Tibial nerve (tissue), 4 donors: ENCODE measurements at regions not wholly inside any gene's neighbourhood (a gene's known extent, or its start where the extent isn't known, plus 50 kb on each side); places are given as distances from the start of the nearest gene placed in this dataset.

Experiments used
- DNase-seq, 2 donors: peaks; one replicate each; pipeline ENCODE4 v3.0.0-alpha.2; 2019; ENCODE audit warnings: low spot score in 2 of 2
- H3K27ac ChIP-seq, 4 donors: fragments of 200-600 bp; sonication (generic) in 3 of 4; one replicate each; pipeline ENCODE4 v1.5.1; 2017 to 2019; ENCODE audit warnings: mild to moderate bottlenecking in 1 of 4
- H3K27me3 ChIP-seq, 2 donors: fragments of 200-600 bp; sonication (generic) in 1 of 2; one replicate each; pipeline versions ENCODE4 v1.5.1 to v1.6.0; 2017 to 2019
- H3K36me3 ChIP-seq, 3 donors: fragments of 200-600 bp; sonication (generic); one replicate each; pipeline ENCODE4 v1.5.1; 2018 to 2019
- H3K4me1 ChIP-seq, 4 donors: fragments of 200-600 bp; sonication (generic) in 3 of 4; one replicate each; pipeline ENCODE4 v1.5.1; 2017 to 2019
- H3K4me3 ChIP-seq, 4 donors: fragments of 200-600 bp; sonication (generic) in 3 of 4; one replicate each; pipeline ENCODE4 v1.5.1; 2017 to 2019; ENCODE audit warnings: mild to moderate bottlenecking in 1 of 4, moderate library complexity in 1 of 4
- H3K9me3 ChIP-seq, 4 donors: fragments of 200-600 bp; sonication (generic) in 3 of 4; one replicate each; pipeline ENCODE4 v1.5.1; 2017 to 2019
- EP300 ChIP-seq, 2 donors: sonication (generic); formaldehyde crosslinking; IDR thresholded peaks; one replicate each; pipeline ENCODE4 v1.6.1; 2017; ENCODE audit warnings: antibody characterized with exemption in 2 of 2, mild to moderate bottlenecking in 1 of 2
- POLR2A ChIP-seq, 2 donors: fragments of 450-650 bp; IDR thresholded peaks; one replicate each; pipeline ENCODE4 v1.6.1; 2017; ENCODE audit warnings: antibody characterized with exemption in 2 of 2, mild to moderate bottlenecking in 2 of 2, moderate library complexity in 2 of 2
- WGBS, 2 donors: methylation state at CpG; one replicate each; pipeline ENCODE4 v1.1.5; 2018; 5-methylcytosine and 5-hydroxymethylcytosine counted together
- TF ChIP-seq, protein P1 (sequence below), 5 experiments: fragments of 200-600 bp in 3 of 5; fragments of 450-650 bp in 2 of 5; sonication (generic) in 3 of 5; IDR thresholded peaks; one replicate each; pipeline ENCODE4 v1.5.1; 2016 to 2019; ENCODE audit warnings: antibody characterized with exemption in 5 of 5, mild to moderate bottlenecking in 3 of 5, moderate library complexity in 2 of 5

GRCh38 chr1:209080170-209080781 is 503.2 kb upstream of the CAMK1G start:
- 61 to 65% methylated on average over 5 of the region's 5 CpGs for WGBS, 2 donors
- TF ChIP-seq POLR2A (IDR thresholded peaks at IDR 0.05) (no peak), EP300 (IDR thresholded peaks at IDR 0.05) (no peak)
- TF ChIP-seq, protein P1, sequence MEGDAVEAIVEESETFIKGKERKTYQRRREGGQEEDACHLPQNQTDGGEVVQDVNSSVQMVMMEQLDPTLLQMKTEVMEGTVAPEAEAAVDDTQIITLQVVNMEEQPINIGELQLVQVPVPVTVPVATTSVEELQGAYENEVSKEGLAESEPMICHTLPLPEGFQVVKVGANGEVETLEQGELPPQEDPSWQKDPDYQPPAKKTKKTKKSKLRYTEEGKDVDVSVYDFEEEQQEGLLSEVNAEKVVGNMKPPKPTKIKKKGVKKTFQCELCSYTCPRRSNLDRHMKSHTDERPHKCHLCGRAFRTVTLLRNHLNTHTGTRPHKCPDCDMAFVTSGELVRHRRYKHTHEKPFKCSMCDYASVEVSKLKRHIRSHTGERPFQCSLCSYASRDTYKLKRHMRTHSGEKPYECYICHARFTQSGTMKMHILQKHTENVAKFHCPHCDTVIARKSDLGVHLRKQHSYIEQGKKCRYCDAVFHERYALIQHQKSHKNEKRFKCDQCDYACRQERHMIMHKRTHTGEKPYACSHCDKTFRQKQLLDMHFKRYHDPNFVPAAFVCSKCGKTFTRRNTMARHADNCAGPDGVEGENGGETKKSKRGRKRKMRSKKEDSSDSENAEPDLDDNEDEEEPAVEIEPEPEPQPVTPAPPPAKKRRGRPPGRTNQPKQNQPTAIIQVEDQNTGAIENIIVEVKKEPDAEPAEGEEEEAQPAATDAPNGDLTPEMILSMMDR (IDR thresholded peaks at IDR 0.05) = no peak
- H3K27ac ChIP-seq = no peak overlapping the region
- no peaks in the 10 kb centered on the region for H3K36me3 ChIP-seq
- H3K27me3 ChIP-seq = no peaks in the 10 kb centered on the region
- DNase-seq = no peak
- no peaks in the 10 kb centered on the region for H3K4me1 ChIP-seq
- H3K4me3 ChIP-seq = no peak overlapping the region
- no peaks in the 10 kb centered on the region for H3K9me3 ChIP-seq

- DNase-seq = no peak
- TF ChIP-seq, protein P1 (IDR thresholded peaks at IDR 0.05) = no peak
- TF ChIP-seq POLR2A (IDR thresholded peaks at IDR 0.05) (no peak), EP300 (IDR thresholded peaks at IDR 0.05) (no peak)
- no peak overlapping the region for H3K4me3 ChIP-seq
- no peaks in the 10 kb centered on the region for H3K4me1 ChIP-seq
- no peak overlapping the region for H3K27ac ChIP-seq
- no peaks in the 10 kb centered on the region for H3K36me3 ChIP-seq
- H3K27me3 ChIP-seq = no peaks in the 10 kb centered on the region
- peaks cover 0 to 2% (median 0%) of the 10 kb centered on the region in 4 donors for H3K9me3 ChIP-seq
- 64 to 67% methylated on average over 6 of the region's 6 CpGs for WGBS, 2 donors
Measured at GRCh38 chr1:209086486-209087192, 496.9 kb upstream of the CAMK1G start.

GRCh38 chr1:209094384-209094783 is 489.1 kb upstream of the CAMK1G start:
- H3K4me3 ChIP-seq = no peak overlapping the region
- no peak for TF ChIP-seq POLR2A (IDR thresholded peaks at IDR 0.05)
- TF ChIP-seq EP300 (IDR thresholded peaks at IDR 0.05) = no peak
- TF ChIP-seq, protein P1 (IDR thresholded peaks at IDR 0.05) = no peak
- no peak for DNase-seq
- H3K27ac ChIP-seq = no peak overlapping the region
- no peaks in the 10 kb centered on the region for H3K27me3 ChIP-seq
- peaks cover 0 to 2% (median 0%) of the 10 kb centered on the region in 4 donors for H3K9me3 ChIP-seq
- no peaks in the 10 kb centered on the region for H3K36me3 ChIP-seq
- no peaks in the 10 kb centered on the region for H3K4me1 ChIP-seq

DNA sequence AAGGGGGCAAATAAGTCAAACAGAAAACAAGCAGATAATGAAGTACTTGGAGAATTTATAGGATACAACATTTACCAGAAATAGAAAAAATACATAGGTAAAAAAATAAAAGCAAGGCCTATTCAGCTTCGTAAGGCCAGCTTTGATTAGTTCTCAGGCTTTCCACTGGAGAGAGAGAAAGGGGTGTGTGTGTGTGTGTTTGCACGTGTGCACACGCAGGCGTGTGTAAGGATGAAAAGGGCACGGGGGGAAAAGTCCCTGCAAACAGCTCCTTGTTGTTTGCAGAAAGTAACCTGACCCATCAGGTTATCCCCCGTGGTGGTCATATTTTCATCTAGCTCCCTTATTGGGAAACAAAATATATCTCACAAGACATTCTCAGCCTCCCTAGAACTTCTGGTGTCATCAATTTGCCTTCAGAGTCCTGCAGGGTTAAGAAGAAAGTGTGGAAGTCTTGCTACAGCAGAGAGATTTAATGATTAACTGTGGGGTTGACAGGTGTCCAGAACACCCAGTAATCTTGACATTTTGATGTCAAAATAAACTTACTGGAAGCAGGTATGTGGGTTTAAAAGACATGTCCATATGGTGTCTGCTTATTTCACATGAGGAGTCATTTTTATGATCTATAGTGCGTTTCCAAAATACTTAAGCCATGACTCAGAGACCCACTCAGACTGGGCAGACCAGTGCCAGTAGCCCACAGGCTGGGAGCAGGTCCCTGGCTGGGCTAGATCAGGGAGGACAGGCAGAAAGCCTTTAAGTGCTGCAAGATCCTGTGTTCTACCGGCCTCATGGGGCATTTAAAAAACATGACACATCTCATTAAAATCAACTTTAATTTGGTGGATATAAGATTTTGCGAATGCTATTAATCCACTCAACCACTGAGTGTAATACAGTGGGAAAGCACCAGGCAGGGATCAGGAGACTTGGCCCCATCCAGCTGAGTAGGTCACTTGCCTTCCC is 487.6 kb upstream of the CAMK1G start:
- WGBS, 2 donors = 68% methylated on average over 9 of the region's 9 CpGs
- no peak for DNase-seq
- no peak overlapping the region for H3K4me3 ChIP-seq
- no peaks in the 10 kb centered on the region for H3K27me3 ChIP-seq
- no peaks in the 10 kb centered on the region for H3K4me1 ChIP-seq
- TF ChIP-seq, protein P1 (IDR thresholded peaks at IDR 0.05) = no peak
- no peak for TF ChIP-seq EP300 (IDR thresholded peaks at IDR 0.05)
- TF ChIP-seq POLR2A (IDR thresholded peaks at IDR 0.05) = no peak
- no peaks in the 10 kb centered on the region for H3K36me3 ChIP-seq
- H3K9me3 ChIP-seq = no peaks in the 10 kb centered on the region
- no peak overlapping the region for H3K27ac ChIP-seq
